ENCODE measurements at regions not wholly inside any gene's neighbourhood (a gene's known extent, or its start where the extent isn't known, plus 50 kb on each side); places are given as distances from the start of the nearest gene placed in this dataset.
A peak's percentile ranks its signal among the peaks of the same experiment; 100 is the strongest.

DNA sequence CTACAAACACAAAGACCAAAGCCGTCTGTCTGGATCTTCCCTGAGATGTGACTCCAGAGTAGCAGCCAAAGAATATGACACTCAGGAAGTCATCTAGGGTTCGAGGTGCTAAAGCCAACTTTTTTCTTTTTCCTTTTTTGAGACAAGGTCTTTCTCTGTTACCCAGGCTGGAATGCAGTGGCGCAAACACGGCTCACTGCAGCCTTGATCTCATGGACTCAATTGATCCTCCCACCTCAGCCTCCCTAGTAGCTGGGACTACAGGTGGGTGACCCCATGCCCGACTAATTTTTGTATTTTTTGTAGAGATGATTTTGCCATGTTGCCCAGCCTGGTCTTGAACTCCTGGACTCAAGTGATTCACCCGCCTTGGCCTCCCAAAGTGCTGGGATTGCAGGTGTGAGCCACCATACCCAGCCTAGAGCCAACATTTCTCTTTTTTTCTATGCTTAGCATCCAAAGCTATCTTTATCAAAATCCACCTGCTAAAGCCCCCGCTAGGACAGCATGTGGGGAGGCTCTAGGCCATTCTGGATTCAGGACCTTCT lies 92.8 kb downstream of the TMEM17 start:
- Histone ChIP-seq H3K4me1 (peaks cover 26% of the 10 kb centered on the region), H3K4me3 (no peak overlapping the region), H3K27ac (no peak overlapping the region), H3K9me3 (no peaks in the 10 kb centered on the region), H3K36me3 (no peaks in the 10 kb centered on the region), H3K27me3 (no peaks in the 10 kb centered on the region)
- intact Hi-C loops (cut with DNase I), result loop anchor here (5.0 kb wide), 1 partner anchor 496 kb away; no protein-coding TSS in a partner anchor
- TF ChIP-seq POLR2A (IDR thresholded peaks at IDR 0.05) (no peak), POLR2AphosphoS5 (IDR thresholded peaks at IDR 0.05; ENCODE audit: insufficient read depth in 1 of 2, low read depth in 1 of 2) (no peak)
- TF ChIP-seq, protein P1, sequence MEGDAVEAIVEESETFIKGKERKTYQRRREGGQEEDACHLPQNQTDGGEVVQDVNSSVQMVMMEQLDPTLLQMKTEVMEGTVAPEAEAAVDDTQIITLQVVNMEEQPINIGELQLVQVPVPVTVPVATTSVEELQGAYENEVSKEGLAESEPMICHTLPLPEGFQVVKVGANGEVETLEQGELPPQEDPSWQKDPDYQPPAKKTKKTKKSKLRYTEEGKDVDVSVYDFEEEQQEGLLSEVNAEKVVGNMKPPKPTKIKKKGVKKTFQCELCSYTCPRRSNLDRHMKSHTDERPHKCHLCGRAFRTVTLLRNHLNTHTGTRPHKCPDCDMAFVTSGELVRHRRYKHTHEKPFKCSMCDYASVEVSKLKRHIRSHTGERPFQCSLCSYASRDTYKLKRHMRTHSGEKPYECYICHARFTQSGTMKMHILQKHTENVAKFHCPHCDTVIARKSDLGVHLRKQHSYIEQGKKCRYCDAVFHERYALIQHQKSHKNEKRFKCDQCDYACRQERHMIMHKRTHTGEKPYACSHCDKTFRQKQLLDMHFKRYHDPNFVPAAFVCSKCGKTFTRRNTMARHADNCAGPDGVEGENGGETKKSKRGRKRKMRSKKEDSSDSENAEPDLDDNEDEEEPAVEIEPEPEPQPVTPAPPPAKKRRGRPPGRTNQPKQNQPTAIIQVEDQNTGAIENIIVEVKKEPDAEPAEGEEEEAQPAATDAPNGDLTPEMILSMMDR (IDR thresholded peaks at IDR 0.05), result no peak
- DNase-seq (ENCODE audit: extremely low spot score in 2 of 2), result no peak

DNA sequence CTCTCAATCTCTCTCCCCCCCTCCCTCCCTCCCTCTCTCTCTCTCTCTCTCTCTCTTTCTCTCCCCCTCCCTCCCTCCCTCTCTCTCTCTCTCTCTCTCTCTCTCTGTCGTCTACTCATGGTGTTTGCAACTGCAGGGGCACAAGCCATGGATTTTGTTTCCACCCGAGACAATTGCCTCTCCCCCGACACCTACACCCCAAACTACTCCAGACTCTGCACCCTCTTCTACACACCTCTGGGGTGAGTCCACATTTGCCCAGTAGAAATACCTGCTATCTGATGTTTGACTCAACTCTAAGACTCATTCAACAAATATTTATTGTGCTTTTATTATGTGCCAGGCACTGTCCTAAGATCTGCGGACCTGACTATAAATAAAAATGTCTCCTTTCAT lies 93.7 kb downstream of the TMEM17 start:
- no peak for TF ChIP-seq POLR2A (IDR thresholded peaks at IDR 0.05)
- TF ChIP-seq POLR2AphosphoS5 (IDR thresholded peaks at IDR 0.05; ENCODE audit: insufficient read depth in 1 of 2, low read depth in 1 of 2), result no peak
- TF ChIP-seq, protein P1 (IDR thresholded peaks at IDR 0.05), result no peak
- intact Hi-C loops (cut with DNase I), result loop anchor here (5.0 kb wide), 1 partner anchor 495 kb away; no protein-coding TSS in a partner anchor
- no peak overlapping the region for H3K27ac ChIP-seq

DNA sequence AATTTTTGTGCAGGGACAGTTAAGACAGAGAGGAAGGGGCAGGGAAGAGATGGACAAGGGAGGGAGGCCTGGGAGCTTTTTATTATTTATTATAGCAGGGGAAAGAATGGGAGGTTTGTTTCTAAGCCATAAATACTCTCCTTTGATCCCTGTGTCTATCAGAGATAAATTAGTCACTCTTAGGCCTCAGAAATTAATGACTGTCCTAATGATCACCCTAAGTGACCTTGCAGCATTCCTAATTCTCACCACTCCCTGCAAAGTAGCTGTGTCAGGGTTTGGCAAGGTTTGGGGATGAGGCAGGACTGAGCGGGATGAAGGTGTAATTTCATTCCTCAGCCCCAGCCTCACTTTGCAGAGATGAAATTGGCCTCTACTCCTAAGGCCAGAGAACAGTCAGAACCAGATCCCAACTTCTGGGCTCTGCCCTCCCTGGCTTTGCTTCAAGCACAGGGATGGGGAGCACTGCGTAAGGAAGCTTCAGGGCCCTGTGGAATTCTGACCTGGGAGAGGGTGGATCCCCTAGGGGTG lies 95.0 kb downstream of the TMEM17 start:
- TF ChIP-seq POLR2AphosphoS5 (IDR thresholded peaks at IDR 0.05; ENCODE audit: insufficient read depth in 1 of 2, low read depth in 1 of 2) (no peak), POLR2A (IDR thresholded peaks at IDR 0.05) (no peak)
- TF ChIP-seq, protein P1 (IDR thresholded peaks at IDR 0.05), result no peak
- Histone ChIP-seq H3K4me1 (peaks cover 26% of the 10 kb centered on the region), H3K27ac (peak overlapping the region; percentile 82), H3K36me3 (no peaks in the 10 kb centered on the region), H3K4me3 (no peak overlapping the region), H3K27me3 (no peaks in the 10 kb centered on the region), H3K9me3 (no peaks in the 10 kb centered on the region)
- DNase-seq (ENCODE audit: extremely low spot score in 2 of 2), result no peak
- intact Hi-C loops (cut with DNase I), result loop anchor here (5.0 kb wide), 1 partner anchor 494 kb away; no protein-coding TSS in a partner anchor

More for the DNA sequence above, 93.7 kb downstream of the TMEM17 start:
- DNase-seq (ENCODE audit: extremely low spot score in 2 of 2), result no peak
- peaks cover 26% of the 10 kb centered on the region for H3K4me1 ChIP-seq
- H3K9me3 ChIP-seq, result no peaks in the 10 kb centered on the region
- no peaks in the 10 kb centered on the region for H3K27me3 ChIP-seq
- H3K4me3 ChIP-seq, result no peak overlapping the region
- H3K36me3 ChIP-seq, result no peaks in the 10 kb centered on the region

DNA sequence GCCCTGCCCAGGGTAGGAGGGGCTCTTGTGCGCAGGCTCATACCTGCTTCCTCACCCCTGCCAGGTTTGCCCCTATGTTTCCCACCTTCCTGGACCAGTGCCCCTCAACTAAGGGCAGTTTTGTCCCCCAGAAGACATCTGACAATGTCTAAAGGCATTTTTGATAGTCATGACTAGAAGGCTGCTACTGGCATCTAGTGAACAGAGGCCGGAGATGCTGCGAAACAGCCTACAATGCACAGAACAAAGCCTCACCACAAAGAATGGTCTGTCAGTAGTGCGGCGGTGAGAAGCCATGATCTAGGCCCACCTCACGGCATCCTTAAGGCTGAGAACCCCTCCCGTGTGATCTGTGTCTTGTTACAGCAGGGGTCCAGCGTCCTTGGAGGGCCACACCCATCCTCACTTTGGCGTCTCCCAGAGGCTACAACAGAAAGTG lies 96.0 kb downstream of the TMEM17 start:
- no peak for DNase-seq (ENCODE audit: extremely low spot score in 2 of 2)
- H3K9me3 ChIP-seq, result no peaks in the 10 kb centered on the region
- intact Hi-C loops (cut with DNase I), result loop anchor here (5.0 kb wide), 1 partner anchor 493 kb away; no protein-coding TSS in a partner anchor
- no peaks in the 10 kb centered on the region for H3K36me3 ChIP-seq
- H3K27me3 ChIP-seq, result no peaks in the 10 kb centered on the region
- peaks cover 26% of the 10 kb centered on the region for H3K4me1 ChIP-seq
- no peak for TF ChIP-seq POLR2AphosphoS5 (IDR thresholded peaks at IDR 0.05; ENCODE audit: insufficient read depth in 1 of 2, low read depth in 1 of 2)
- TF ChIP-seq, protein P1 (IDR thresholded peaks at IDR 0.05), result no peak
- no peak for TF ChIP-seq POLR2A (IDR thresholded peaks at IDR 0.05)
- H3K27ac ChIP-seq, result peak overlapping the region; percentile 82
- H3K4me3 ChIP-seq, result no peak overlapping the region

DNA sequence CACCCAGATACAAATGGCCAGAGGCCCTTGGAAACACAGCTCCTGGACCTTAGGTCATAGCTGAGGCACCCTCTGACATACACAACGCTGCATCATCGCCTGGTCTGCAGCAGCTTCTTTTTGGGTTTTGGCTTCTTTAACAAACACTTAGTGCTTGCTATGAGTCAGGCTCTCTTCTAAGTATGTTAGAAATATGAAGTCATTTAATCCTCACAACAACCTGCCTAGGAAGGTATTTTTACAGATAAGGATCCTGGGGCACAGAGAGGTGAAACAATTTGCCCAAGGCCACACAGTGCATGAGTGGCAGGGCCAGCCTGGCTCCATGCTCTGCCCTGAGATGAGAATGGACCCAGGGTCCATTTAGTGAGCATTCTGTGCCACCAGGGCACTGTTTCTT lies 96.6 kb downstream of the TMEM17 start:
- no peaks in the 10 kb centered on the region for H3K9me3 ChIP-seq
- no peaks in the 10 kb centered on the region for H3K27me3 ChIP-seq
- no peak overlapping the region for H3K4me3 ChIP-seq
- intact Hi-C loops (cut with DNase I), result loop anchor here (10.0 kb wide), 1 partner anchor 415 kb away; no protein-coding TSS in a partner anchor
- H3K36me3 ChIP-seq, result no peaks in the 10 kb centered on the region
- H3K27ac ChIP-seq, result no peak overlapping the region
- no peak for DNase-seq (ENCODE audit: extremely low spot score in 2 of 2)
- TF ChIP-seq POLR2AphosphoS5 (IDR thresholded peaks at IDR 0.05; ENCODE audit: insufficient read depth in 1 of 2, low read depth in 1 of 2), result no peak
- no peak for TF ChIP-seq POLR2A (IDR thresholded peaks at IDR 0.05)
- TF ChIP-seq, protein P1 (IDR thresholded peaks at IDR 0.05), result no peak
- peaks cover 26% of the 10 kb centered on the region for H3K4me1 ChIP-seq
